Heart left ventricle (tissue), 16 donors: ENCODE measurements at regions not wholly inside any gene's neighbourhood (a gene's known extent, or its start where the extent isn't known, plus 50 kb on each side); places are given as distances from the start of the nearest gene placed in this dataset.

Experiments
- ATAC-seq, 4 donors: fragments of 200-7000 bp; cut with Tn5 transposase; one replicate each; pipeline ENCODE4 v1.9.1; 2020 to 2022; ENCODE audit warnings: moderate library complexity in 4 of 4, mild to moderate bottlenecking in 3 of 4, moderate number of reproducible peaks in 1 of 4
- DNase-seq, 5 donors: peaks; one replicate each; pipeline ENCODE4 v3.0.0-alpha.2; 2020
- H3K27ac ChIP-seq, 12 donors: fragments of 200-600 bp; sonication (generic) in 4 of 12; one replicate each; pipeline versions ENCODE4 v1.5.0 to v1.8.0; 2016 to 2022; ENCODE audit warnings: mild to moderate bottlenecking in 2 of 12
- H3K27me3 ChIP-seq, 9 donors: fragments of 200-600 bp; sonication (generic) in 2 of 9; one replicate each; pipeline versions ENCODE4 v1.5.1 to v1.8.0; 2016 to 2022; ENCODE audit warnings: mild to moderate bottlenecking in 3 of 9
- H3K36me3 ChIP-seq, 9 donors: fragments of 200-600 bp; sonication (generic) in 2 of 9; one replicate each; pipeline versions ENCODE4 v1.5.0 to v1.8.0; 2018 to 2022; ENCODE audit warnings: mild to moderate bottlenecking in 2 of 9
- H3K4me1 ChIP-seq, 12 donors: fragments of 200-600 bp; sonication (generic) in 4 of 12; one replicate each; pipeline versions ENCODE4 v1.5.0 to v1.8.0; 2016 to 2022; ENCODE audit warnings: mild to moderate bottlenecking in 3 of 12
- H3K4me3 ChIP-seq, 12 donors: fragments of 200-600 bp; sonication (generic) in 4 of 12; one replicate each; pipeline versions ENCODE4 v1.5.0 to v1.8.0; 2017 to 2022; ENCODE audit warnings: mild to moderate bottlenecking in 9 of 12, moderate library complexity in 4 of 12
- H3K9me3 ChIP-seq, 12 donors: fragments of 200-600 bp; sonication (generic) in 4 of 12; one replicate each; pipeline versions ENCODE4 v1.5.0 to v1.8.0; 2016 to 2022; ENCODE audit warnings: mild to moderate bottlenecking in 1 of 12
- POLR2A ChIP-seq, 2 donors: fragments of 450-650 bp; IDR thresholded peaks; one replicate each; pipeline ENCODE4 v1.6.1; 2017; ENCODE audit warnings: antibody characterized with exemption in 2 of 2, mild to moderate bottlenecking in 2 of 2, moderate library complexity in 2 of 2
- WGBS, 4 donors: extraction: QIAGEN DNeasy Blood & Tissue Kit in 2 of 4; methylation state at CpG; one replicate each; pipeline versions ENCODE4 v1.1.5 to v1.1.7; 2013 to 2018; 5-methylcytosine and 5-hydroxymethylcytosine counted together
- intact Hi-C, 10 donors: fragments of 100-400 bp; cut with DNase I; formaldehyde crosslinking; loops; one replicate each; pipeline versions ENCODE4 v1.11.1 to v1.14.2; 2022
- TF ChIP-seq, protein P1 (sequence below), 12 donors: fragments of 200-600 bp; sonication (generic) in 4 of 12; IDR thresholded peaks; one replicate each; pipeline versions ENCODE4 v1.5.0 to v1.8.0; 2018 to 2022; ENCODE audit warnings: antibody characterized with exemption in 12 of 12, mild to moderate bottlenecking in 5 of 12
- donor health status: ischemic (EF 13 %, LVEDD 7.1; RV severe dilation, severe dysfunction).
- donor health status: healthy with polysubstance abuse.
- donor health status: DM: no; HTN: yes; CAD: no.
- donor health status: DM: no; HTN: no; CAD: no.
- donor health status: ischemic (EF 25% LVEDD 6.9; RV normal size, moderate dysfunction).
- donor health status: ischemic (EF 25% LVEDD 5.7; RV mildly dilated, moderate dysfunction).
- donor health status: healthy.
- donor health status: DM: yes; HTN: yes; CAD: no.
- donor health status: ischemic (EF 35%, LVEDD 5.7; RV mildly dilated, moderate dysfunction).
- donor health status: nonischemic (EF 11% LVEDD 7.7; RV severe dilation, severe dysfunction).
- donor health status: DM: yes; HTN: yes; CAD: no.
- donor health status: PGD.
- donor health status: ischemic (EF 29% LVEDD 5.4; RV normal size, mild dysfunction).
- donor health status: nonischemic (EF 23%, LVEDD 6.1; RV moderate dilation, normal function).

DNA sequence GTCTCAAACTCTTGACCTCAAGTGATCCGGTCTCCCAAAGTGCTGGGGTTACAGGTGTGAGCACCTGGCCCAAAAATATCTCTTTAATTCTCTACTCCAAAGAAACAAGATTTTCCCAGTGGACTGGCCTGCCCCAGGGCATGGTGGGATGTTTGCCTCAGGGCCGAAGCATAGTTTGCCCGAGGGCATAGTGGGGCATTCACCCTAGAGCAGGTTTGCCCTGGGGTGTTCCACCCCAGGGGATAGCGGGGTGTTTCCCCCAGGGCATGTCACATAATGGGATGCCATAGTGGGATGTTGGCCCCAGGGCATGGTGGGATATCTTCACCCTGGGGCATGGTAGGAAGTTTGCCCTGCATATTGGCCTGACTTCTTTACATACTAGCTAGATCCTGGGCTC, 97.2 kb downstream of the VEGFA start:
- no peak overlapping the region for H3K4me3 ChIP-seq
- H3K27me3 ChIP-seq: no peaks in the 10 kb centered on the region
- H3K4me1 ChIP-seq: peaks cover 0 to 5% (median 0%) of the 10 kb centered on the region in 12 donors
- no peaks in the 10 kb centered on the region for H3K36me3 ChIP-seq
- H3K9me3 ChIP-seq: no peaks in the 10 kb centered on the region
- WGBS, 4 donors: 89 to 100% (median 92%) methylated on average over 4 of the region's 4 CpGs
- DNase-seq (peak in 1 of 5 donors; percentile 17), ATAC-seq (no peak)
- TF ChIP-seq POLR2A (IDR thresholded peaks at IDR 0.05): no peak
- TF ChIP-seq, protein P1, sequence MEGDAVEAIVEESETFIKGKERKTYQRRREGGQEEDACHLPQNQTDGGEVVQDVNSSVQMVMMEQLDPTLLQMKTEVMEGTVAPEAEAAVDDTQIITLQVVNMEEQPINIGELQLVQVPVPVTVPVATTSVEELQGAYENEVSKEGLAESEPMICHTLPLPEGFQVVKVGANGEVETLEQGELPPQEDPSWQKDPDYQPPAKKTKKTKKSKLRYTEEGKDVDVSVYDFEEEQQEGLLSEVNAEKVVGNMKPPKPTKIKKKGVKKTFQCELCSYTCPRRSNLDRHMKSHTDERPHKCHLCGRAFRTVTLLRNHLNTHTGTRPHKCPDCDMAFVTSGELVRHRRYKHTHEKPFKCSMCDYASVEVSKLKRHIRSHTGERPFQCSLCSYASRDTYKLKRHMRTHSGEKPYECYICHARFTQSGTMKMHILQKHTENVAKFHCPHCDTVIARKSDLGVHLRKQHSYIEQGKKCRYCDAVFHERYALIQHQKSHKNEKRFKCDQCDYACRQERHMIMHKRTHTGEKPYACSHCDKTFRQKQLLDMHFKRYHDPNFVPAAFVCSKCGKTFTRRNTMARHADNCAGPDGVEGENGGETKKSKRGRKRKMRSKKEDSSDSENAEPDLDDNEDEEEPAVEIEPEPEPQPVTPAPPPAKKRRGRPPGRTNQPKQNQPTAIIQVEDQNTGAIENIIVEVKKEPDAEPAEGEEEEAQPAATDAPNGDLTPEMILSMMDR (IDR thresholded peaks at IDR 0.05): no peak
- intact Hi-C loops: no loop called here
- H3K27ac ChIP-seq: no peak overlapping the region

DNA sequence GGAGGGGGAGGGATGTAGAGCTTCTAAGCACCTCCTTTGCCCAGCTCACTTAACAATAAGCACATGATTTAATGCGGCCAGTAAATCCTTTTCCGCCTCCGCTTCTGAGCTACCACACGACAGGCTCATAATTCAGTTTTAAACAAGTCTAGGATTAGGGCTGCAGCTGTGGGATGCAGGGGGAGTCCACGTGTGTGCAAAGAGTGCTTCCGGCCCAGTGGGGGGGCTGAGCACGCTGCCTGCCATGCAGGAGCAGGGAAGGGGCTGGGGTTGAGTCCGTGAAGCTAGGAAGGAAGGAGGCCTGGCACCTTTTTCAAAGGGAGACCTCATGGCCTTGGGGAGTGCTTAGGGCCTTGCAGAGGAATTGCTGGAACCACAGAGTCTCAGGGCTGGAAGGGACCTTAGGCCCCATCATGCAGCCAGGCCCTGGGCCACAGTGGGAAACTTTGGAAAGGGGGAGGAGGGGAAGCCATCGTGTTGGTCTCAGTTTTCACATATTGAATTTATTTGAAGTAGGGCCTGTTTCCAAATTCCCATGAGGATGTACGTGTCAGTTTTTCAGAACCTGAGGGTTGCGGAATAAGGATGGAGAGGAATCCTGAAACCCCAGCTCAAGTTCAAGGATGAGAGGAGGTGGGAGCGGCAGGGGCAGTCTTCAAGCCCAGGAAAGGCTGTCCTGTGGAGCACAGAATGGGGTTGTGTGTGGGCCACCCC, 96.1 kb downstream of the VEGFA start:
- Histone ChIP-seq H3K36me3 (no peaks in the 10 kb centered on the region), H3K27ac (no peak overlapping the region), H3K4me3 (no peak overlapping the region), H3K9me3 (no peaks in the 10 kb centered on the region), H3K27me3 (no peaks in the 10 kb centered on the region), H3K4me1 (peaks cover 0 to 5% (median 0%) of the 10 kb centered on the region in 12 donors)
- TF ChIP-seq, protein P1 (IDR thresholded peaks at IDR 0.05): no peak
- TF ChIP-seq POLR2A (IDR thresholded peaks at IDR 0.05): no peak
- WGBS, 4 donors: 85 to 89% (median 88%) methylated on average over 12 of the region's 12 CpGs
- no peak for ATAC-seq
- peak in 1 of 5 donors; percentile 33 for DNase-seq
- intact Hi-C loops: no loop called here

DNA sequence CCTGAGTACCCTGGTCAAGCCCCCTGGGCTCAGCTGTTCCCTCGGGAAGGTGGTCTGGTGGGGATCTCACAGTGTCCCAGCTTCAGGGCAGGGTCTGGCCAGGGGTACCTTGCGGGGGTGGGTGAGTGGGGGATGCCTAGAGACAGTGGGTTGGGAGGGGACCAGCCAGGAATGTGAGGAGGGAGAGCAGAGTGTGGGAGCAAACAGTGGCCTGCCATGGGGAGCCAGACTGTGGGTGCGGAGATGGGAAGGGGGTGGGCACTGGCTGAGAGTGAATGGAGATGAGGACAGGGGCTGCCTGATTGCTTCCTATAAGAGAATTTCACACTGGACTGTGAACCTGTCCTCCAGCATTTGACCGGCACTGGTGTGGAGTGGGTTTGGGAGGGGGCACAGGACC, 95.1 kb downstream of the VEGFA start:
- no peak overlapping the region for H3K27ac ChIP-seq
- no peak overlapping the region for H3K4me3 ChIP-seq
- ATAC-seq: no peak
- H3K27me3 ChIP-seq: no peaks in the 10 kb centered on the region
- H3K4me1 ChIP-seq: peaks cover 0 to 5% (median 0%) of the 10 kb centered on the region in 12 donors
- TF ChIP-seq, protein P1 (IDR thresholded peaks at IDR 0.05): no peak
- no peak for TF ChIP-seq POLR2A (IDR thresholded peaks at IDR 0.05)
- no peaks in the 10 kb centered on the region for H3K9me3 ChIP-seq
- DNase-seq: peak in 1 of 5 donors; percentile 24
- intact Hi-C loops: no loop called here
- H3K36me3 ChIP-seq: no peaks in the 10 kb centered on the region
- WGBS, 4 donors: 68 to 93% (median 87%) methylated on average over 3 to 4 of the region's 4 CpGs

DNA sequence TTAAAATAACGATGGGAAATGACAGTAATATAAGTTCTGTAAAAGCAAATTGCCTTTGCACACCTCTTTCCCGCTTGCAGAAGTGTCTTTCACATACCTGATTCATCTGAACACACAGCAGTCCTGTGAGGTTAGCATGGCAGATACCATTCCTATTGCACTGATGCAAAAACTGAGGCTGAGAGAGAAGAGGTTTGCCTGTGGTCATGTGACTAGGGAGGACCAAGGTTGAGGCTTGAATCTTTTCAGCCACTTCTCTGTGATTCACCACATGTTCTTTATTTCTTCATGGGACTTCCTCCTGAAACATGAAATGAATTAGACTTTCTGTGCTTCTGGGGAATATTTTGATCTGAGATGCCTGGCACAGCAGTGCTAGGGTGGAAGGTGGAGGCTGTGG, 92.9 kb downstream of the VEGFA start:
- TF ChIP-seq, protein P1 (IDR thresholded peaks at IDR 0.05): no peak
- no peak for TF ChIP-seq POLR2A (IDR thresholded peaks at IDR 0.05)

More for the DNA sequence above, 92.9 kb downstream of the VEGFA start:
- Histone ChIP-seq H3K4me3 (no peak overlapping the region), H3K27ac (no peak overlapping the region), H3K9me3 (no peaks in the 10 kb centered on the region), H3K4me1 (no peaks in the 10 kb centered on the region), H3K27me3 (no peaks in the 10 kb centered on the region), H3K36me3 (no peaks in the 10 kb centered on the region)
- no peak for ATAC-seq
- intact Hi-C loops: no loop called here
- WGBS, 4 donors: 79 to 87% (median 84%) methylated on average over 2 of the region's 2 CpGs
- DNase-seq: no peak
